CD14-positive monocyte (primary cell): ENCODE measurements at regions not wholly inside any gene's neighbourhood (a gene's known extent, or its start where the extent isn't known, plus 50 kb on each side); places are given as distances from the start of the nearest gene placed in this dataset.

ENCODE experiments used
- DNase-seq, 3 donors: peaks; one replicate each; pipeline ENCODE4 v3.0.0-alpha.2; 2011 to 2022
- H2AFZ ChIP-seq: 2 replicates; pipeline ENCODE4 v1.6.0; 2012; ENCODE audit warnings: mild to moderate bottlenecking, low read depth, low read length, inconsistent platforms; ENCODE audit not compliant: insufficient read depth, poor library complexity, severe bottlenecking
- H3K27ac ChIP-seq, 2 donors: 1 replicate in 1 of 2; 2 replicates in 1 of 2; pipeline ENCODE4 v1.5.1; 2012 to 2013; ENCODE audit warnings: low read length in 2 of 2, control low read depth in 1 of 2, inconsistent platforms in 1 of 2, low read depth in 1 of 2, mild to moderate bottlenecking in 1 of 2
- H3K27me3 ChIP-seq, 2 donors: one replicate each; pipeline versions ENCODE4 v1.6.0 to v1.6.1; 2011 to 2013; ENCODE audit warnings: low read length in 2 of 2; ENCODE audit not compliant: control insufficient read depth in 2 of 2, insufficient read depth in 2 of 2
- H3K36me3 ChIP-seq, 2 donors: replicated peaks in 1 of 2; 1 replicate in 1 of 2; 2 replicates in 1 of 2; pipeline versions ENCODE4 v1.5.1 to v1.6.1; 2012 to 2013; ENCODE audit warnings: low read length in 2 of 2, control low read depth in 1 of 2, inconsistent platforms in 1 of 2, mild to moderate bottlenecking in 1 of 2; ENCODE audit not compliant: insufficient read depth in 2 of 2, control insufficient read depth in 1 of 2
- H3K4me1 ChIP-seq, 2 donors: 1 replicate in 1 of 2; 2 replicates in 1 of 2; pipeline versions ENCODE4 v1.5.1 to v1.6.1; 2012 to 2013; ENCODE audit warnings: low read length in 2 of 2, control low read depth in 1 of 2, inconsistent platforms in 1 of 2, mild to moderate bottlenecking in 1 of 2, moderate library complexity in 1 of 2; ENCODE audit not compliant: insufficient read depth in 2 of 2, control insufficient read depth in 1 of 2
- H3K4me2 ChIP-seq: replicated peaks from 2 replicates; pipeline ENCODE3; 2012; ENCODE audit warnings: low read length, moderate library complexity, mild to moderate bottlenecking; ENCODE audit not compliant: poor library complexity, severe bottlenecking; ENCODE audit errors: extremely low read depth
- H3K4me3 ChIP-seq, 3 experiments: fragments of 200-600 bp in 1 of 3; sonication (generic) in 1 of 3; replicated peaks in 1 of 3; 1 replicate in 2 of 3; 2 replicates in 1 of 3; pipeline ENCODE4 v1.5.1; 2011 to 2013; ENCODE audit warnings: low read length in 3 of 3, mild to moderate bottlenecking in 3 of 3, control low read depth in 2 of 3, low read depth in 2 of 3, inconsistent platforms in 1 of 3, moderate library complexity in 1 of 3
- H3K79me2 ChIP-seq: 2 replicates; pipeline ENCODE4 v1.6.0; 2012; ENCODE audit warnings: mild to moderate bottlenecking, control low read depth, inconsistent platforms, low read length, moderate library complexity; ENCODE audit not compliant: insufficient read depth
- H3K9ac ChIP-seq: 2 replicates; pipeline ENCODE4 v1.6.0; 2017; ENCODE audit warnings: low read length, mild to moderate bottlenecking; ENCODE audit not compliant: insufficient read depth, poor library complexity, severe bottlenecking
- H3K9me3 ChIP-seq, 2 donors: replicated peaks in 1 of 2; 1 replicate in 1 of 2; 2 replicates in 1 of 2; pipeline versions ENCODE4 v1.5.1 to v1.6.1; 2012 to 2013; ENCODE audit warnings: low read length in 2 of 2, control low read depth in 1 of 2; ENCODE audit not compliant: control insufficient read depth in 1 of 2, insufficient read depth in 1 of 2
- H4K20me1 ChIP-seq: 2 replicates; pipeline ENCODE4 v1.6.0; 2012; ENCODE audit warnings: mild to moderate bottlenecking, low read length, control low read depth, moderate library complexity; ENCODE audit not compliant: insufficient read depth
- H3K27ac Mint-ChIP-seq, 7 donors: one replicate each; pipeline ENCODE4 v1.8.0; 2020; ENCODE audit warnings: mild to moderate bottlenecking in 7 of 7, mixed read lengths in 7 of 7, moderate library complexity in 6 of 7, inconsistent platforms in 2 of 7
- H3K27me3 Mint-ChIP-seq, 3 donors: one replicate each; pipeline ENCODE4 v1.8.0; 2021 to 2022; ENCODE audit warnings: low read depth in 3 of 3, mild to moderate bottlenecking in 3 of 3, mixed read lengths in 3 of 3, moderate library complexity in 3 of 3, inconsistent platforms in 1 of 3
- H3K36me3 Mint-ChIP-seq, 2 donors: one replicate each; pipeline ENCODE4 v1.8.0; 2020; ENCODE audit warnings: mixed read lengths in 2 of 2, inconsistent platforms in 1 of 2, mild to moderate bottlenecking in 1 of 2
- H3K4me1 Mint-ChIP-seq: one replicate; pipeline ENCODE4 v1.8.0; 2020; ENCODE audit warnings: mild to moderate bottlenecking, mixed read lengths
- H3K4me3 Mint-ChIP-seq, 2 donors: one replicate each; pipeline ENCODE4 v1.8.0; 2020; ENCODE audit warnings: mild to moderate bottlenecking in 2 of 2, mixed read lengths in 2 of 2, moderate library complexity in 1 of 2
- H3K9me3 Mint-ChIP-seq, 7 donors: one replicate each; pipeline ENCODE4 v1.8.0; 2020 to 2022; ENCODE audit warnings: mixed read lengths in 7 of 7, mild to moderate bottlenecking in 6 of 7, moderate library complexity in 6 of 7, inconsistent platforms in 2 of 7
- CTCF ChIP-seq: fragments of 200-600 bp; IDR thresholded peaks from one replicate; pipeline ENCODE4 v1.8.0; 2022; ENCODE audit warnings: antibody characterized with exemption, mild to moderate bottlenecking
- WGBS: methylation state at CpG from one replicate; pipeline ENCODE4 v1.1.5; 2013; ENCODE audit warnings: missing lambda C conversion rate; ENCODE audit not compliant: insufficient coverage; 5-methylcytosine and 5-hydroxymethylcytosine counted together
- intact Hi-C, 2 donors: fragments of 100-400 bp; cut with micrococcal nuclease; formaldehyde crosslinking; loops; one replicate each; pipeline versions ENCODE4 v1.15.0 to v1.15.1; 2023

- Histone ChIP-seq H3K27ac (no peak overlapping the region), H2AFZ (no peak overlapping the region), H3K27me3 (no peaks in the 10 kb centered on the region), H3K9ac (no peak overlapping the region), H3K9me3 (no peaks in the 10 kb centered on the region), H3K79me2 (no peaks in the 10 kb centered on the region), H3K4me3 (no peak overlapping the region), H3K4me1 (no peaks in the 10 kb centered on the region), H4K20me1 (no peaks in the 10 kb centered on the region), H3K36me3 (no peaks in the 10 kb centered on the region), H3K4me2 (no peak overlapping the region)
- intact Hi-C loops: no loop called here
- Mint-ChIP-seq H3K27me3 (peaks cover 3 to 11% (median 4%) of the 10 kb centered on the region in 3 donors), H3K36me3 (no peaks in the 10 kb centered on the region), H3K9me3 (peaks cover 0 to 6% (median 4%) of the 10 kb centered on the region in 7 donors), H3K27ac (no peak overlapping the region), H3K4me3 (no peak overlapping the region), H3K4me1 (no peaks in the 10 kb centered on the region)
- no peak for DNase-seq
- no peak for TF ChIP-seq CTCF
- WGBS: 100% methylated on average over 1 of the region's 3 CpGs
Measured at GRCh38 chr6:126812010-126812409, 306.5 kb upstream of the RSPO3 start.

- Histone ChIP-seq H3K4me3 (no peak overlapping the region), H3K27me3 (no peaks in the 10 kb centered on the region), H3K9me3 (no peaks in the 10 kb centered on the region), H3K4me1 (no peaks in the 10 kb centered on the region), H3K27ac (no peak overlapping the region), H3K36me3 (no peaks in the 10 kb centered on the region), H3K4me2 (no peak overlapping the region), H3K9ac (no peak overlapping the region), H4K20me1 (no peaks in the 10 kb centered on the region), H2AFZ (no peak overlapping the region), H3K79me2 (no peaks in the 10 kb centered on the region)
- Mint-ChIP-seq H3K27me3 (peaks cover under 1 to 9% (median 4%) of the 10 kb centered on the region in 3 donors), H3K9me3 (peaks cover 0 to 6% (median 4%) of the 10 kb centered on the region in 7 donors), H3K4me3 (no peak overlapping the region), H3K27ac (no peak overlapping the region), H3K36me3 (no peaks in the 10 kb centered on the region), H3K4me1 (no peaks in the 10 kb centered on the region)
- intact Hi-C loops: no loop called here
- TF ChIP-seq CTCF: no peak
- no CpG with 5 or more reads among the region's 1 CpG for WGBS
- no peak for DNase-seq
Measured at GRCh38 chr6:126812651-126813050, 305.8 kb upstream of the RSPO3 start.
